T-helper 9 cell (primary cell): ENCODE measurements at regions not wholly inside any gene's neighbourhood (a gene's known extent, or its start where the extent isn't known, plus 50 kb on each side); places are given as distances from the start of the nearest gene placed in this dataset.
"Not testable (repeated sequence)": the region's sequence is repeated elsewhere in the genome, so short reads cannot be mapped to it uniquely, and the experiment has no call there.

ENCODE experiments used
- DNase-seq: peaks from one replicate; pipeline ENCODE4 v3.0.0-alpha.2; 2020

DNA sequence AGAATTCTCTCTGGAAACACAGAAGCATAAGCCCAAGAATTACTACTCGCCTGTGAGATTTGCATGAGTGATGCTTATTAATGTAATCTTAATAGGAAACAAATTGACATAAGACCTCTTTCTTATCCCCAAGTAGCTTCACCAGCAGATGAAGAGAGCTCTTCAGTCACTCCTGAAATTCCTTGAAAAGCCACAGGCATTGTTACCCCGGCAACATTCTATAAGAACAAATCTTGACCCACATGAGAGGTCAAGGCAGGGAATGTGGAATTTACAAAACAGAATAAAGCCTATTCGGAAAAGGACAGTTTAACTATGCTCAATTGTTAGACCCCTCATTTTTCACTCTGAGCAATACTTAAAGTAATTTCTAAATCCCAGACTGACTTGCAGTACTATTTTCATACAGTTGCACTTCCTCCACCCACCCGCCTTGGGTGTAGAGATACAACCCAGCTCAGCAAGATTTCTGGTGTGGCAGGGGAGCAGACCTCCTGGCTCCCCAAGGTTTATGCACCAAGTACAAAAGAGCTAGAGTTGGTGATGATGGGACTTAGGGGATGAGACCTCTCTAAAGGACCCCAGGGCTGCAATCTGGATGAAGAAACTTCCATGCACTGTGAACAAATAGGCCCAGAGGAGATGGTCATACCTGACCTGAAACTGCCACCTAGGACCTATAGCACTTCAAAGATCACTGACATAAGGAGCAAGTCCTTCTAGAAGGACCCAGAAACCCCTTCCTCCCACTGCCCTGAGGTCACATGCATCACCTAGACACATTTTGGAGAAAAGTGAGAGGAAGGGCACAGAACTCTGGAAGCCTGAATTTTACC lies 242.1 kb downstream of the ZNF608 start:
- DNase-seq = no peak

DNA sequence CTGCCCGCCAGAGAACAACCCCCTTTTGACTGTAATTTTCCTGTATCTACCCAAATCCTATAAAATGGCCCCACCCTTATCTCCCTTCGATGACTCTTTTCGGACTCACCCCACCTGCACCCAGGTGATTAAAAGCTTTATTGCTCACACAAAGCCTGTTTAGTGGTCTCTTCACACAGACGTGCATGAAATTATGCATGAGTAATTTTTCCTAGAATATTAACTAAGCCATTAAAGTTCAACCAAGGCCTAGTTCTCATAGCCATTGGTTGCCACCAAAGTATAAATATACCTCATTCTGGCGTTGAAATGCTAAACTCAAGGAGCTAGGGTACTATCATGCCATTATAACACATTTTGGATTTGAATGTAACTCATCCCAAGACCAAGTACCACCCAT lies 243.9 kb downstream of the ZNF608 start:
- DNase-seq = no peak

GRCh38 chr5:124499818-124500217 lies 246.6 kb downstream of the ZNF608 start:
- DNase-seq = not testable (repeated sequence)

- not testable (repeated sequence) for DNase-seq
These were observed 249.5 kb downstream of the ZNF608 start for GRCh38 chr5:124496968-124497367.

- no peak for DNase-seq
These were observed 251.8 kb downstream of the ZNF608 start for GRCh38 chr5:124494540-124495116.

GRCh38 chr5:124492444-124493224 lies 253.8 kb downstream of the ZNF608 start:
- no peak for DNase-seq

GRCh38 chr5:124490315-124490714 lies 256.1 kb downstream of the ZNF608 start:
- DNase-seq = not testable (repeated sequence)

DNA sequence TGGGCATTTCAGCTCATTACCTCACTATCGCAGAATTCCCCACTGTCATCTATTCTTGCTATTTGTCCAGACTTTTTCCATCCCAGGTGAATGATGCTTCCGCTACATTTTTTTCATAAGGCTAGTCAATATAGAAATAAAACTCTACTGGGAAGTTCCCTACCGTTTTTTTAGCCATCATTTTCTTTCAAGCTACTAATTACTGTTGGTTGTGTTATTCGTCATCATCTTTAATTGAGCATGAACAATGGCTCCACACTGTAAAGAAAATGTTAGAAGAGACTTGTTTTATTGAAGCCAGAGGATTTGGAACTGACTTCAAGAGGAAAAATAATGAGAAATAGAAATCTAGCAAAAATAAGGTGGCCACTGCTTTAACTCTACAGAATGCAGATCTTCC lies 265.0 kb downstream of the ZNF608 start:
- no peak for DNase-seq

GRCh38 chr5:124480964-124481363 lies 265.5 kb downstream of the ZNF608 start:
- DNase-seq = no peak

DNA sequence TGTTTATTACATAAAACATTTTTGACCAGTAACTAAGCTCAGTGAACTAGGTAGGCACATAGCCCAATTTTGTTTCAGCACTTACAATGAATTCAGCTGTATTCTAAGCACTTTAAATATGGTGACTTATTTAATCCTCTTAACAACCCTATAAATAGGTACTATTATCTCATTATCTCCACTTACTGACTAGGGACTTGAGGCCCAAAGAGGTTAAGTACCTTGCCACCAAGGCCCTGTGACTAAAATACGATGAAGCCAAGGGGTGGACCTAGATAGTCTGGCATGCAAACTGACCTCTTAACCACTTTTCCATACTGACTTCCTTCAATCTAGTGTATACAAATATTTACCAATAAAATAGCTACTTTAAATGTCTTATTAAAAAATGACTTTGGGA lies 266.4 kb downstream of the ZNF608 start:
- no peak for DNase-seq

- no peak for DNase-seq
These were observed 268.2 kb downstream of the ZNF608 start for GRCh38 chr5:124478264-124478663.

GRCh38 chr5:124477577-124477976 lies 268.9 kb downstream of the ZNF608 start:
- DNase-seq = no peak

DNA sequence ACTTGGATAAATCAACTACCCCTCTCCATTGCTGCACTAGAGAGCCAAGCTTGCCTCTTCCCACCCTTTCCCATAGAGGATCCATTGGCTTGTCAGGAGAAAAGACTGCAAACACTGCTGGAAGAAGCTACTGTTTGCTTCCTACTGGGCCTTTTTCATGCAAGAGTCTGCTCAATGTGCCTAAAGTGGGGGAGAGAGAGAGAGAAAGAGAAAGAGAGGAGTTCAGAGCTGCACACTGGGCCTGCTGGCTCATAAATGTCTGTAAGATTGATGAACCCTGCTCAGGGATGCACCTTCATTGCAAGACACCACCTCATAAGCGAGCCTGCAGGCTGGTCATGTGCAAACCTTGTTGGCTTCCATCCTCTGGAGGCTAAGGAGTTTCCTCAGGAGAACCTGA lies 269.4 kb downstream of the ZNF608 start:
- DNase-seq = no peak

DNA sequence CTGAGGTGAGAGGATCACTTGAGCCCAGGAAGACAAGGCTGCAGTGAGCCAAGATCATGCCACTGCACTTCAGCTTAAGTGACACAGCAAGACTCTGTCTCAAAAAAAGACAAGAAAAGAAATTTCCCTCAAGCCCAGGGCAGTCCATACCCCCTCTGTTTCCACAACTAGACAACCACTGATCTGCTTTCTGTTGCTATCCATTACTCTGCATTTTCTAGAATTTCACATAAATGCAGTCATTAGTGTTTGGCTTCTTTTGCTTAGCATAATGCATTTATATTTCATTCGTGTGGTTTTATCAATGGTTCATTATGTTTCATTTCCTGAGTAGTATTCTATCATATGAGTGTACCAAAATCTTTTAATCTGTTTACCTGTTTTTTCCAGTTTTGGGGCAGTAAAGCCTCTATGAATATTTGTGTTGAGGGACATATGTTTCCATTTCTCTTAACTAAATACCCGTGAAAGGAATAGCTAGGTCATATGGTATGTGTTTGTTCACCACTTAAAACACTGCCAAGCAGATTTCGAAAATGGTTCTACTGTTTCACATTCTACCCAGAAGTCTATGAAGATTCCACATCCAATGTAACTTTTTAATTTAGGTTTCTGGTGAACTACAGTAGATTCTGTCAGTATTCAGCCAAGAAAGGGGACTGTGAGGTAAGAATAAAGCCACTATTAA lies 271.8 kb downstream of the ZNF608 start:
- no peak for DNase-seq

DNA sequence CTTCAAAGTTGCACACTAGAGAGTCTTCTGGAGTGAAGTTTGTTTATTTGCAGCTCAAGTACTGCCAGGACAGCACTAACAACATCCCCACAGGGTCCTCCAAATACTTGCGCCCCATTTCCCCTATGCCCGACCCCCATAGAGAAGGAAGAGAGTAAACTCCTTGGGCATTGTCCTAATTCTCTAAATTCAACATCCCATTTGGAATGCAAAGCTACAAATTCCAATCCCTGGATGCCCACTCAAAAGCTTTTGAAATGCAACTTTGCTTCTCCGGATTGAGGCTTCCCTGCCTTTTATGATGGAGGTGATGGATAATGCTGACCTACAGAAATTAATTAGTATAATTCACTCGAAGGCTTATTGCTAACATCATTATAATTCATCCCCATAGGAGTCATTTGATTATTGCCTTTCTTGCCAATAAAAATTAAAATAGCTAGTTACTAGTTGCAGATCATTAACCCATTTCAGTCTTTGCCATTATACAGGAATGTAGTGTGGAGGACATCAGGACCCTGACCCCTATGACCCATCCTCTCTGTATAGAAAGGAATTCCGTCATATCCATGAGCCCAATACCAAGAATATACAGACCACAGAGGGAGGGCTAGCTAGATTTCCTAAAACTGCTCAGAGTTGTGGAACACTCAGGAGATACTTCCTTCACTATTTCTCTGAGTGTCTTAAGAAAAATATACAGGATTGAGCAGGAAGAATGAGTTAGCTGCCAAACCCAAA lies 277.6 kb downstream of the ZNF608 start:
- no peak for DNase-seq

DNA sequence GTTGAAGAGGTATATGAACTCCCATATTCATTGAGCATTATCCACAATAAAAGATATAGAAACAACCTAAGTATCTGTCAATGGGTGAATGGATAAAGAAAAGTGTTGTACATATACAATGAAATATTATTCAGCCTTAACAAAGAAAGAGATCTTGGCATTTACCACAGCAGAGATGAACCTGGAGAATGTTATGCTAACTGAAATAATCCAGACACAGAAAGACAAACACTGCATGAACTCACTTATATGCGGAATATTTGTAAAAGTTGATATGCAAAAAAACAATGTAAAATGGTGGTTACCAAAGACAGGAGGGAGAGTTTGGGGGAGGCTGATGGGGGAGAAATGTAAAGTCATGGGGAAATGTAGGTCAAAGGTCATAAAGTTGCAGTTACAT lies 278.7 kb downstream of the ZNF608 start:
- DNase-seq = no peak

DNA sequence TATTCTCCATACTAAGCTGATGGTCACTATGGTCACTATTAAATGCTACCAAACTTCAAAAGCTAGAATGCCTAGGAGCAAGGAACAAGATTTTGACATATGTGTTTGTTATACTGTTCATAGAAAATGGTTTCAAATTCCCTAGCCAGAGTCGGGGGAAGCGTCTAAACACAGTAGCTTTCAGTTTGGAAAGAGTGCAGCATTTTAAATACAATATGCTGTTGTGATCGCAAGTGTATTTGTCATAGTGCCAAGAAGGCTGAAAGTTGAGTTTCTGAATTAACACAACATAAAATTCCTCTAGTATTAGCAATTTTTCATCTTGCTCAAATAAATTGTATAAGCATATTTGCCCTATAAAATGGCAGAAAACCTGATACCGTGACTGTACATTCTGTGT lies 280.4 kb downstream of the ZNF608 start:
- DNase-seq = no peak

DNA sequence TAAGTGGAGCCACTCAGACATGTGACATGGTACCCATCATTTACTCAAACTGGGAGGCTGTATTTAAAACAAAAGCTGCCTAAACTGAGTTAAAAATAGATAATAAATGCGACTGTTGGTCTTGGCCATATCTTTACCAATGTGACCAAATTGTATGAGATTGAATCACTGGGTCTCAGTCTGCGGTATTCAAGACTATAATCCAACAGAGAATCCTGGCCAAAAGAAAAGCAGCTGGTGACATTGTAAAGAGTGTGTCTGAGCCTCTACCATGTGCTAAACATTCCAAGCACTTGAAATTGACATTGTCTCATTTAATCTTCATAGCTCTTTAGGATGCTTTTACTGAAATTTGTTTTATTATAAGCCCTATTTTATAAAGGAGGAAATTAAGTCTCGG lies 282.6 kb downstream of the ZNF608 start:
- no peak for DNase-seq

- no peak for DNase-seq
These were observed 283.7 kb downstream of the ZNF608 start for GRCh38 chr5:124462751-124463150.

DNA sequence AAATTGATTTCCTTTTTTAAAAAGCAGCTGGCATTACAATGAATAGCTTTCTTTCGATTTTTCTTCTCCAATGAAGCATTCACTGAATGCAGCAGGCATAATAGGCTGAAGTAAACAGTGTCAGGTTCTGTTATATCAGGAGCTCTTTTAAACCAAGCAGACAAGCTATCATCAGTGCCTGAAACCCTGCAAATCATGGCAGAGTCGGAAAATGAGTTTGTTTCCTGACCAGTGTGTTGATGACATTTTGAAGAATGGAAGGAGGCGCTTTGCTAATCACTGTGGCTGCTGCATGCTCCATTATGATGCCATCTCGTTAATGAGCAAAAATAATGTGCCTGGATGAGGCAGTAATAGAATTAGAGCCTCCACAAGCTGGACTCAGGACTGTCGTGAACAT lies 284.5 kb downstream of the ZNF608 start:
- DNase-seq = no peak

GRCh38 chr5:124461157-124461556 lies 285.3 kb downstream of the ZNF608 start:
- no peak for DNase-seq

DNA sequence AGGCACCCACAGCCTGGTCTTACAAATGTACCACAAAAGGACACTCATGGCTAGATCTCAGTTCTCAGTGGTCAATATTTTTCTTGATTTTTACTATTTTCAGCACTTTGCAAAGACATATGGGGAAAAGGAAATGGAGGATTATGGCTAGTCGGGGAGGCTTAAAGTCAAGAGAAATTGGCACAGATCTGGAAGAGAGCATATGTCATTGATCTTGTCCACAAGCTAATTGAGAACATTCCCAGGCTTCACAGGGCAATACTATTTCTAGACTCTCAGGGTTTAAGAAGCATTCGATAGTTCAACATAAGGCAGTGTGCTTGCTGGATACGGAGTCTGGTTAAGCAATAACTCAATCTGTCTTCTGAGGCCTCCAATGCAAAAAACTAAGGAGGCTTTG lies 285.8 kb downstream of the ZNF608 start:
- no peak for DNase-seq
